Neuronal stem cell (in vitro differentiated cells): ENCODE measurements at regions not wholly inside any gene's neighbourhood (a gene's known extent, or its start where the extent isn't known, plus 50 kb on each side); places are given as distances from the start of the nearest gene placed in this dataset.

Experiments used
- DNase-seq: peaks from one replicate; pipeline ENCODE4 v3.0.0-alpha.2; 2013; ENCODE audit warnings: low spot score
- H2AFZ ChIP-seq: one replicate; pipeline ENCODE4 v1.6.1; 2013; ENCODE audit warnings: mild to moderate bottlenecking, low read length, inconsistent platforms
- H2AK5ac ChIP-seq: 2 replicates; pipeline ENCODE4 v1.6.1; 2013; ENCODE audit warnings: low read depth, mild to moderate bottlenecking, inconsistent platforms, low read length, moderate library complexity, mixed read lengths
- H2BK120ac ChIP-seq: 2 replicates; pipeline ENCODE4 v1.6.1; 2013; ENCODE audit warnings: low read depth, mild to moderate bottlenecking, inconsistent platforms, low read length, moderate library complexity, mixed read lengths
- H2BK12ac ChIP-seq: one replicate; pipeline ENCODE4 v1.6.1; 2013; ENCODE audit warnings: low read length, inconsistent platforms
- H2BK15ac ChIP-seq: 2 replicates; pipeline ENCODE4 v1.6.1; 2013; ENCODE audit warnings: mild to moderate bottlenecking, low read length, inconsistent platforms, mixed read lengths
- H2BK5ac ChIP-seq: one replicate; pipeline ENCODE4 v1.6.1; 2013; ENCODE audit warnings: inconsistent platforms, mild to moderate bottlenecking, low read length, moderate library complexity
- H3K14ac ChIP-seq: one replicate; pipeline ENCODE4 v1.6.1; 2013; ENCODE audit warnings: low read length, inconsistent platforms
- H3K18ac ChIP-seq: 2 replicates; pipeline ENCODE4 v1.6.1; 2013; ENCODE audit warnings: low read length, inconsistent platforms
- H3K23ac ChIP-seq: 2 replicates; pipeline ENCODE4 v1.6.1; 2013; ENCODE audit warnings: low read depth, mild to moderate bottlenecking, mixed read lengths, low read length, inconsistent platforms; ENCODE audit not compliant: poor library complexity
- H3K27ac ChIP-seq: replicated peaks from 3 replicates; pipeline ENCODE4 v1.5.1; 2013; ENCODE audit warnings: low read length, inconsistent platforms
- H3K27me3 ChIP-seq, 3 experiments: 2 replicates each; pipeline ENCODE4 v1.6.1; 2013; ENCODE audit warnings: low read length in 3 of 3, mild to moderate bottlenecking in 2 of 3, inconsistent platforms in 1 of 3, low read depth in 1 of 3, mixed read lengths in 1 of 3, moderate library complexity in 1 of 3; ENCODE audit not compliant: control insufficient read depth in 3 of 3, insufficient read depth in 3 of 3
- H3K36me3 ChIP-seq, 2 donors: replicated peaks in 1 of 2; 2 replicates each; pipeline ENCODE4 v1.6.1; 2013; ENCODE audit warnings: low read length in 2 of 2; ENCODE audit not compliant: control insufficient read depth in 2 of 2, insufficient read depth in 2 of 2
- H3K4ac ChIP-seq: 2 replicates; pipeline ENCODE4 v1.6.1; 2013; ENCODE audit warnings: inconsistent platforms, mild to moderate bottlenecking, low read length, moderate library complexity
- H3K4me1 ChIP-seq, 2 donors: 1 replicate in 1 of 2; 2 replicates in 1 of 2; pipeline ENCODE4 v1.6.1; 2013; ENCODE audit warnings: low read length in 2 of 2, low read depth in 1 of 2; ENCODE audit not compliant: control insufficient read depth in 2 of 2, insufficient read depth in 1 of 2
- H3K4me2 ChIP-seq: one replicate; pipeline ENCODE4 v1.6.1; 2013; ENCODE audit warnings: mild to moderate bottlenecking, low read length, inconsistent platforms; ENCODE audit not compliant: insufficient read depth, poor library complexity, severe bottlenecking
- H3K4me3 ChIP-seq, 2 donors: 2 replicates each; pipeline ENCODE4 v1.5.1; 2013; ENCODE audit warnings: low read length in 2 of 2, mild to moderate bottlenecking in 2 of 2, inconsistent platforms in 1 of 2, moderate library complexity in 1 of 2
- H3K79me1 ChIP-seq: one replicate; pipeline ENCODE4 v1.6.1; 2013; ENCODE audit warnings: low read depth, mild to moderate bottlenecking, inconsistent platforms, low read length, moderate library complexity
- H3K9ac ChIP-seq: one replicate; pipeline ENCODE4 v1.6.1; 2013; ENCODE audit warnings: mild to moderate bottlenecking, low read depth, low read length, inconsistent platforms; ENCODE audit not compliant: poor library complexity
- H3K9me3 ChIP-seq, 2 donors: replicated peaks in 1 of 2; 2 replicates each; pipeline versions ENCODE3 to v1.6.1; 2013; ENCODE audit warnings: low read length in 2 of 2, mild to moderate bottlenecking in 2 of 2, inconsistent platforms in 1 of 2, low read depth in 1 of 2, mixed read lengths in 1 of 2, moderate library complexity in 1 of 2; ENCODE audit not compliant: control insufficient read depth in 2 of 2, insufficient read depth in 1 of 2
- H4K8ac ChIP-seq: one replicate; pipeline ENCODE4 v1.6.1; 2013; ENCODE audit warnings: low read depth, mild to moderate bottlenecking, inconsistent platforms, low read length, moderate library complexity
- H4K91ac ChIP-seq: one replicate; pipeline ENCODE4 v1.6.1; 2013; ENCODE audit warnings: low read length, low read depth, mild to moderate bottlenecking, inconsistent platforms; ENCODE audit not compliant: poor library complexity
- WGBS, 2 donors: extraction: QIAGEN DNeasy Blood & Tissue Kit; methylation state at CpG; one replicate each; pipeline ENCODE4 v1.1.7; 2013; ENCODE audit warnings: missing lambda C conversion rate in 2 of 2, mixed read lengths in 1 of 2; ENCODE audit not compliant: insufficient read length in 2 of 2, insufficient replicate concordance in 1 of 2; ENCODE audit errors: extremely low coverage in 2 of 2; 5-methylcytosine and 5-hydroxymethylcytosine counted together

GRCh38 chr1:81525085-81525484, 275.6 kb upstream of the ADGRL2 start:
- Histone ChIP-seq H3K4me2 (no peak overlapping the region), H3K27me3 (no peaks in the 10 kb centered on the region), H2BK5ac (no peak overlapping the region), H2BK12ac (no peak overlapping the region), H3K36me3 (no peaks in the 10 kb centered on the region), H3K9me3 (no peaks in the 10 kb centered on the region), H4K91ac (no peak overlapping the region), H3K9ac (no peak overlapping the region), H3K27ac (no peak overlapping the region), H2AK5ac (no peak overlapping the region), H2BK120ac (no peak overlapping the region), H3K18ac (no peak overlapping the region), H3K4ac (no peak overlapping the region), H3K4me1 (peaks cover 0 to 5% of the 10 kb centered on the region in 2 donors), H3K23ac (no peak overlapping the region), H3K14ac (no peak overlapping the region), H4K8ac (no peak overlapping the region), H3K4me3 (no peak overlapping the region), H2BK15ac (no peak overlapping the region), H3K79me1 (no peaks in the 10 kb centered on the region), H2AFZ (no peak overlapping the region)
- DNase-seq: no peak
- WGBS, 2 donors: no CpG with 5 or more reads among the region's 9 CpGs

GRCh38 chr1:81519987-81520386, 280.7 kb upstream of the ADGRL2 start:
- Histone ChIP-seq H2AFZ (no peak overlapping the region), H4K8ac (no peak overlapping the region), H2BK5ac (no peak overlapping the region), H3K4me3 (no peak overlapping the region), H3K9me3 (no peaks in the 10 kb centered on the region), H2AK5ac (no peak overlapping the region), H4K91ac (no peak overlapping the region), H3K27me3 (no peaks in the 10 kb centered on the region), H3K27ac (no peak overlapping the region), H3K4me2 (no peak overlapping the region), H3K18ac (no peak overlapping the region), H3K23ac (no peak overlapping the region), H3K4ac (no peak overlapping the region), H2BK120ac (no peak overlapping the region), H3K36me3 (no peaks in the 10 kb centered on the region), H3K9ac (no peak overlapping the region), H3K14ac (no peak overlapping the region), H2BK12ac (no peak overlapping the region), H3K4me1 (peaks cover 0 to 7% of the 10 kb centered on the region in 2 donors), H2BK15ac (no peak overlapping the region), H3K79me1 (no peaks in the 10 kb centered on the region)
- DNase-seq: no peak
- WGBS, 2 donors: no CpG with 5 or more reads among the region's 1 CpG

- H2AFZ ChIP-seq: no peak overlapping the region
- H3K4ac ChIP-seq: no peak overlapping the region
- H2BK15ac ChIP-seq: no peak overlapping the region
- no peak for DNase-seq
- H3K27me3 ChIP-seq: no peaks in the 10 kb centered on the region
- no peak overlapping the region for H2BK120ac ChIP-seq
- no peaks in the 10 kb centered on the region for H3K79me1 ChIP-seq
- H3K18ac ChIP-seq: no peak overlapping the region
- no peak overlapping the region for H2BK5ac ChIP-seq
- H3K9ac ChIP-seq: no peak overlapping the region
- H3K36me3 ChIP-seq: no peaks in the 10 kb centered on the region
- H3K9me3 ChIP-seq: no peaks in the 10 kb centered on the region
- H3K4me1 ChIP-seq: peaks cover 5 to 10% of the 10 kb centered on the region in 2 donors
- H3K27ac ChIP-seq: no peak overlapping the region
- no peak overlapping the region for H3K4me3 ChIP-seq
- WGBS, 2 donors: no CpG with 5 or more reads among the region's 8 CpGs
- no peak overlapping the region for H4K91ac ChIP-seq
- no peak overlapping the region for H2BK12ac ChIP-seq
- H3K14ac ChIP-seq: no peak overlapping the region
- no peak overlapping the region for H2AK5ac ChIP-seq
- no peak overlapping the region for H4K8ac ChIP-seq
- H3K4me2 ChIP-seq: no peak overlapping the region
- H3K23ac ChIP-seq: no peak overlapping the region
Measured at GRCh38 chr1:81517987-81518386, 282.7 kb upstream of the ADGRL2 start.

DNA sequence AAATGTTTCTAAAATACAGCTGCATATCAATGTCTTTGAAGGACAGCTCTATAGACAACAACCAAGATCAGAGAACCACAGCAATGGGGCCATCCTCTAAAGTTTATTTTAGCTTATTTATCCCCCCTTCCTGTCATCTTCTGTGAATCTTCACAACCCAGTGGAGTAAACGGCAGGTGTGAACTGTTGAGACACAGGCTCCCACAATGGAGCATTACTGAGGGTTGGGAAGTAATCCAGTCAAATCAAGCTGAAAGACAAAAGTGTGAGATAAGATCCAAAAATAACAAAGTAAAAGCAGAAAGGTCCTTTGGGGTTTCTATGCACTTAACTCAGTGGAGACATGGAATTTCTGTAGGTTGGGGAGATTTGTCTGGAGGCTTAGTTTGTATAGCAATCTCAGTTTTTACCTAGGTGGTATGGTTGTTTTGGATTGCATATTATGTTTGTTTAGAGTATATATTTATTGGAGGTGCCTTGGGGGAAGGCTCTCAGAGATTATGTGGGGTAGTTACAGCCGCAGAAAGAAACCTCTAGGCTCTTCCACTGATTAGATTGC, 286.9 kb upstream of the ADGRL2 start:
- H2AFZ ChIP-seq: no peak overlapping the region
- no peak overlapping the region for H3K4ac ChIP-seq
- peaks cover 11 to 21% of the 10 kb centered on the region in 2 donors for H3K4me1 ChIP-seq
- H3K9ac ChIP-seq: no peak overlapping the region
- no peaks in the 10 kb centered on the region for H3K27me3 ChIP-seq
- H3K36me3 ChIP-seq: no peaks in the 10 kb centered on the region
- no peaks in the 10 kb centered on the region for H3K79me1 ChIP-seq
- H4K8ac ChIP-seq: no peak overlapping the region
- H3K4me3 ChIP-seq: no peak overlapping the region
- H4K91ac ChIP-seq: no peak overlapping the region
- no CpG with 5 or more reads among the region's 2 CpGs for WGBS, 2 donors
- no peak overlapping the region for H2AK5ac ChIP-seq
- no peak overlapping the region for H2BK5ac ChIP-seq
- H3K18ac ChIP-seq: no peak overlapping the region
- H3K4me2 ChIP-seq: no peak overlapping the region
- peak overlapping the region; percentile 40 for H3K27ac ChIP-seq
- no peaks in the 10 kb centered on the region for H3K9me3 ChIP-seq
- H3K23ac ChIP-seq: no peak overlapping the region
- no peak overlapping the region for H3K14ac ChIP-seq
- H2BK12ac ChIP-seq: no peak overlapping the region
- DNase-seq: no peak
- H2BK120ac ChIP-seq: no peak overlapping the region
- H2BK15ac ChIP-seq: no peak overlapping the region
